ENCODE measurements at regions not wholly inside any gene's neighbourhood (a gene's known extent, or its start where the extent isn't known, plus 50 kb on each side); places are given as distances from the start of the nearest gene placed in this dataset.

DNA sequence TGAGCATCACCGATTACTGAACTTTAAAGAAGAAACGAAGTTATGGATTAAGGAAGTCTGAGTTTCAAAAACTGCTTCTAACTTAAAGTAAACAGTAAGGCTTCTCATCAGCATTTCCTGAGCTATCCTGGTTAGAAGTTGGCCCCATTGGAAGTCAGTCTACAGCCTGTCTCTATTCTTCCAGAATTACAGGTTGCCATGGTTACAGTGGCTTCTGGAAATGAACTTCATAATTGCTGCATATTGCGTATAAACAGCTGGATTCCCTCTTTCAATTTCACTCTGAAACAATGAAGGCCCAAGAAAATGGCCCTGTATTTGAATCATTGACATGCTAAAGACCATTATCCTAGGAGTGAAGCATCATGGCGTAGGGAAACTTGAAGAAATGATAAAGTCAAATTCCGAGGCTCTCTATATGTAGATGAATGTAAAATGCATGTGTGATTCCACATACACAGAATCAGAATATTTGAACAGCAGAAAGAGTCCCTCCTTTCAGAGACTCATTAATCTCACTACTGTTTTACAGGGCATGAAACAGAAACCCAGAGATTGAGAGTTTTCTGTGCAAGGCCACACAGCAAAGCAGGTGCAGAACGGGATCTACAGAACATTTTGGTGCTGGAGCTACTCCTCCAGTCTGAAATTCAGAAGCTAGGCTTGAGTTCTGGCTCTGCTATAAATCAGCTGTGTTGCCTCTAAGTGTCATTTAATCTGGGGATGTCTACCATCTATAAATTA, 856.4 kb upstream of the CELF4 start:
- Histone ChIP-seq H3K36me3 (ENCODE audit: control insufficient read depth, low read length) (no peaks in the 10 kb centered on the region), H3F3A (ENCODE audit: control insufficient read depth, insufficient read depth) (no peaks in the 10 kb centered on the region), H3K4me3 (ENCODE audit: low read length) (no peak overlapping the region), H3K27ac (ENCODE audit: low read depth, low read length) (no peak overlapping the region), H3K4me2 (ENCODE audit: low read length) (no peak overlapping the region), H3K9me3 (ENCODE audit: control insufficient read depth, insufficient read depth, low read length) (no peaks in the 10 kb centered on the region), H3K9me2 (replicated peaks; ENCODE audit: control insufficient read depth, low read length) (no peaks in the 10 kb centered on the region), H3K27me3 (ENCODE audit: control insufficient read depth, low read length) (no peaks in the 10 kb centered on the region), H3K4me1 (ENCODE audit: control insufficient read depth, low read length) (no peaks in the 10 kb centered on the region), H4K20me1 (ENCODE audit: control insufficient read depth, insufficient read depth, low read depth, low read length) (no peaks in the 10 kb centered on the region), H3K79me2 (ENCODE audit: control insufficient read depth, low read length) (no peaks in the 10 kb centered on the region)
- no peak for TF ChIP-seq EZH2phosphoT487 (IDR thresholded peaks at IDR 0.05; ENCODE audit: borderline replicate concordance, low read length)

DNA sequence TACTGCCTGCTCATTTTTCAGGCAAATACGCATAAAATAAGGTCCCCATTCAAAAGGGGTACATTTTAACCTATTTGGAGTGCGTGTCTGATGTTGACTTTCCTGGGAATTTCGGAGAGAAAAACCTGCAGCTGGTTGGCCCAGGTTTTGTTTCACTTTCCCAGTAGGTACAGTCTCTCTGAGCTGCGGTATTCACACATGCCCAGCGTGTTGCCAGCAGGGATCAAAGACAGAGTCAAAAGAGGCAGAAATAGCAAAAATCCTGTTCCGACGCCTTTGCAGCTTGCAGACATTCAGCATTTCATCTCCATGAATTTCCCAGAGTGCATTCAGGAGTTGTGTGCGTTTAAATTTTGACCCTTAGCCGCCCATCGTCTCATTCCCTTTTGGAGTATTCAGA, 855.4 kb upstream of the CELF4 start:
- no peaks in the 10 kb centered on the region for H3K4me1 ChIP-seq (ENCODE audit: control insufficient read depth, low read length)
- no peaks in the 10 kb centered on the region for H3K79me2 ChIP-seq (ENCODE audit: control insufficient read depth, low read length)

DNA sequence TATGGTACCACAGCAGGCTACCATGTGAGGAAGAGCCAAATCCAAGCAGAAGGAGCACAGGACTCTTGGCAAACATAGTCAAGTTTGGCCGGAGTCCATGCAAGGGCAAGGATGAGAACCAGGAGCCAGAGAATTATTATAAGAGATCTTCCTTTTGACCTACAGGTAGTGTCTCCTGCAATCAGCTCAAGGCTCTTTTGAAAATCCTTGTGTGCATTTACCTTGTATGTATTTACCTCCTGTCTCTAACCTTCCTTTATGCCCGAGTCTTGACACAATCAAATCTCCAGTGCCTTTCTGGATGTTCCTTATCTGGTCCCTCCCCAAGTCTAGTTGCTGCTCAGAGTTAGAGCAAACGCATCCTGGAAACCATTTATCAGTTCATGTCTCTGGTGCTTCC, 855.0 kb upstream of the CELF4 start:
- H3K4me2 ChIP-seq (ENCODE audit: low read length): no peak overlapping the region
- no peaks in the 10 kb centered on the region for H3K79me2 ChIP-seq (ENCODE audit: control insufficient read depth, low read length)
- H3K27ac ChIP-seq (ENCODE audit: low read depth, low read length): no peak overlapping the region
- H3K9me2 ChIP-seq (replicated peaks; ENCODE audit: control insufficient read depth, low read length): no peaks in the 10 kb centered on the region
- no peaks in the 10 kb centered on the region for H3K27me3 ChIP-seq (ENCODE audit: control insufficient read depth, low read length)
- H3K36me3 ChIP-seq (ENCODE audit: control insufficient read depth, low read length): no peaks in the 10 kb centered on the region
- H3K4me1 ChIP-seq (ENCODE audit: control insufficient read depth, low read length): no peaks in the 10 kb centered on the region
- H3K9me3 ChIP-seq (ENCODE audit: control insufficient read depth, insufficient read depth, low read length): no peaks in the 10 kb centered on the region
- no peak overlapping the region for H3K4me3 ChIP-seq (ENCODE audit: low read length)
- TF ChIP-seq, protein P1, sequence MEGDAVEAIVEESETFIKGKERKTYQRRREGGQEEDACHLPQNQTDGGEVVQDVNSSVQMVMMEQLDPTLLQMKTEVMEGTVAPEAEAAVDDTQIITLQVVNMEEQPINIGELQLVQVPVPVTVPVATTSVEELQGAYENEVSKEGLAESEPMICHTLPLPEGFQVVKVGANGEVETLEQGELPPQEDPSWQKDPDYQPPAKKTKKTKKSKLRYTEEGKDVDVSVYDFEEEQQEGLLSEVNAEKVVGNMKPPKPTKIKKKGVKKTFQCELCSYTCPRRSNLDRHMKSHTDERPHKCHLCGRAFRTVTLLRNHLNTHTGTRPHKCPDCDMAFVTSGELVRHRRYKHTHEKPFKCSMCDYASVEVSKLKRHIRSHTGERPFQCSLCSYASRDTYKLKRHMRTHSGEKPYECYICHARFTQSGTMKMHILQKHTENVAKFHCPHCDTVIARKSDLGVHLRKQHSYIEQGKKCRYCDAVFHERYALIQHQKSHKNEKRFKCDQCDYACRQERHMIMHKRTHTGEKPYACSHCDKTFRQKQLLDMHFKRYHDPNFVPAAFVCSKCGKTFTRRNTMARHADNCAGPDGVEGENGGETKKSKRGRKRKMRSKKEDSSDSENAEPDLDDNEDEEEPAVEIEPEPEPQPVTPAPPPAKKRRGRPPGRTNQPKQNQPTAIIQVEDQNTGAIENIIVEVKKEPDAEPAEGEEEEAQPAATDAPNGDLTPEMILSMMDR (IDR thresholded peaks at IDR 0.05; ENCODE audit: low read depth, low read length, poor library complexity, severe bottlenecking): no peak
- TF ChIP-seq EZH2phosphoT487 (IDR thresholded peaks at IDR 0.05; ENCODE audit: borderline replicate concordance, low read length): no peak
- no peaks in the 10 kb centered on the region for H3F3A ChIP-seq (ENCODE audit: control insufficient read depth, insufficient read depth)
- no peaks in the 10 kb centered on the region for H4K20me1 ChIP-seq (ENCODE audit: control insufficient read depth, insufficient read depth, low read depth, low read length)

More for the DNA sequence above, 855.4 kb upstream of the CELF4 start:
- H3K9me2 ChIP-seq (replicated peaks; ENCODE audit: control insufficient read depth, low read length): no peaks in the 10 kb centered on the region
- TF ChIP-seq, protein P1 (IDR thresholded peaks at IDR 0.05; ENCODE audit: low read depth, low read length, poor library complexity, severe bottlenecking): no peak
- TF ChIP-seq EZH2phosphoT487 (IDR thresholded peaks at IDR 0.05; ENCODE audit: borderline replicate concordance, low read length): no peak
- no peaks in the 10 kb centered on the region for H4K20me1 ChIP-seq (ENCODE audit: control insufficient read depth, insufficient read depth, low read depth, low read length)
- no peak overlapping the region for H3K4me3 ChIP-seq (ENCODE audit: low read length)
- no peaks in the 10 kb centered on the region for H3F3A ChIP-seq (ENCODE audit: control insufficient read depth, insufficient read depth)
- H3K27me3 ChIP-seq (ENCODE audit: control insufficient read depth, low read length): no peaks in the 10 kb centered on the region
- no peaks in the 10 kb centered on the region for H3K9me3 ChIP-seq (ENCODE audit: control insufficient read depth, insufficient read depth, low read length)
- no peak overlapping the region for H3K27ac ChIP-seq (ENCODE audit: low read depth, low read length)
- no peak overlapping the region for H3K4me2 ChIP-seq (ENCODE audit: low read length)
- no peaks in the 10 kb centered on the region for H3K36me3 ChIP-seq (ENCODE audit: control insufficient read depth, low read length)

DNA sequence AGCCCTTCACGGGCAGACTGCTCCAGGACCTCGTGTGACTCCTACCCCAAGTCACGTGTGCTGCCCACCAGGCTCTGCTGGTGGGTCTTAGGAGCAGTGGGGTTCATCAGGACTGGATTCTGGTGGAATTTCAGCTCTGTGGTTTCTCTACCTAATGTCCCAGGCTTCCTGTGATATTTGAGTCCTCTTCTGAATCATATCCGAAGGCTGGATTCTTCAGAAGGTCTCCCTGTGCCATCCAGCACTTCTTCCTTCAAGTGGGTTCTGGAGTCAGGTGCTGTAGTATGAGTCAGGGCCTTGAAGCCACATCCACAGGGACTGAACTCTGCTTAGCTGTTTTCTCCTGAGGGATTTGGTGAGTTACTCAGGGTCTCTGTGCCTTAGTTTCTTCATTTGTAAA, 850.2 kb upstream of the CELF4 start:
- no peak overlapping the region for H3K27ac ChIP-seq (ENCODE audit: low read depth, low read length)
- H3K79me2 ChIP-seq (ENCODE audit: control insufficient read depth, low read length): no peaks in the 10 kb centered on the region
- H3K9me3 ChIP-seq (ENCODE audit: control insufficient read depth, insufficient read depth, low read length): no peaks in the 10 kb centered on the region
- H3K4me3 ChIP-seq (ENCODE audit: low read length): no peak overlapping the region
- no peak for TF ChIP-seq EZH2phosphoT487 (IDR thresholded peaks at IDR 0.05; ENCODE audit: borderline replicate concordance, low read length)
- TF ChIP-seq, protein P1 (IDR thresholded peaks at IDR 0.05; ENCODE audit: low read depth, low read length, poor library complexity, severe bottlenecking): no peak
- H3K4me1 ChIP-seq (ENCODE audit: control insufficient read depth, low read length): no peaks in the 10 kb centered on the region
- H3F3A ChIP-seq (ENCODE audit: control insufficient read depth, insufficient read depth): no peaks in the 10 kb centered on the region
- H4K20me1 ChIP-seq (ENCODE audit: control insufficient read depth, insufficient read depth, low read depth, low read length): no peaks in the 10 kb centered on the region
- no peak overlapping the region for H3K4me2 ChIP-seq (ENCODE audit: low read length)
- no peaks in the 10 kb centered on the region for H3K9me2 ChIP-seq (replicated peaks; ENCODE audit: control insufficient read depth, low read length)
- H3K27me3 ChIP-seq (ENCODE audit: control insufficient read depth, low read length): no peaks in the 10 kb centered on the region
- H3K36me3 ChIP-seq (ENCODE audit: control insufficient read depth, low read length): no peaks in the 10 kb centered on the region

Measured in DOHH2 (cell line).